Loucy (cell line): ENCODE measurements at regions not wholly inside any gene's neighbourhood (a gene's known extent, or its start where the extent isn't known, plus 50 kb on each side); places are given as distances from the start of the nearest gene placed in this dataset.

Source experiments
- H2AFZ ChIP-seq: fragments of 200-600 bp; sonication (generic); 2 replicates; pipeline ENCODE4 v1.6.0; 2016; ENCODE audit warnings: antibody characterized with exemption, mild to moderate bottlenecking, low read length, moderate library complexity
- H3F3A ChIP-seq: fragments of 200-600 bp; 2 replicates; pipeline ENCODE4 v1.6.0; 2016; ENCODE audit warnings: antibody characterized with exemption, low read depth, mild to moderate bottlenecking
- H3K27me3 ChIP-seq: fragments of 200-600 bp; sonication (generic); 2 replicates; pipeline ENCODE4 v1.6.1; 2014; ENCODE audit warnings: low read length, mild to moderate bottlenecking; ENCODE audit not compliant: insufficient read depth, poor library complexity, severe bottlenecking
- H3K36me3 ChIP-seq: fragments of 200-600 bp; sonication (generic); 2 replicates; pipeline ENCODE4 v1.6.1; 2016; ENCODE audit warnings: low read length; ENCODE audit not compliant: insufficient read depth
- H3K4me1 ChIP-seq: fragments of 200-600 bp; sonication (generic); 2 replicates; pipeline ENCODE4 v1.5.1; 2014; ENCODE audit warnings: low read length, mild to moderate bottlenecking; ENCODE audit not compliant: insufficient read depth, poor library complexity, severe bottlenecking
- H3K4me2 ChIP-seq: fragments of 200-600 bp; sonication (generic); 2 replicates; pipeline ENCODE4 v1.6.0; 2014; ENCODE audit warnings: antibody characterized with exemption, low read length, low read depth, mild to moderate bottlenecking; ENCODE audit not compliant: poor library complexity, severe bottlenecking
- H3K4me3 ChIP-seq: fragments of 200-600 bp; sonication (generic); 2 replicates; pipeline ENCODE4 v1.5.1; 2014; ENCODE audit warnings: low read length, mild to moderate bottlenecking, mixed read lengths; ENCODE audit not compliant: poor library complexity, severe bottlenecking
- H3K79me2 ChIP-seq: fragments of 200-600 bp; sonication (generic); 2 replicates; pipeline ENCODE4 v1.6.1; 2014; ENCODE audit warnings: low read length; ENCODE audit not compliant: insufficient read depth
- H3K9ac ChIP-seq: fragments of 200-600 bp; sonication (generic); 2 replicates; pipeline ENCODE4 v1.6.0; 2014; ENCODE audit warnings: mild to moderate bottlenecking, low read depth, low read length, moderate library complexity; ENCODE audit not compliant: poor library complexity, severe bottlenecking
- H3K9me2 ChIP-seq: fragments of 200-600 bp; sonication (generic); replicated peaks from 2 replicates; pipeline ENCODE4 v1.6.1; 2016; ENCODE audit warnings: low read depth, low read length, mixed read lengths
- H3K9me3 ChIP-seq: fragments of 200-600 bp; sonication (generic); 2 replicates; pipeline ENCODE4 v1.6.1; 2014; ENCODE audit warnings: mild to moderate bottlenecking, antibody characterized with exemption, low read length, low read depth; ENCODE audit not compliant: insufficient read depth
- H4K20me1 ChIP-seq: fragments of 200-600 bp; sonication (generic); 2 replicates; pipeline ENCODE4 v1.6.0; 2014; ENCODE audit warnings: antibody characterized with exemption, low read length, mild to moderate bottlenecking; ENCODE audit not compliant: insufficient read depth, poor library complexity, severe bottlenecking
- CTCF ChIP-seq: fragments of 200-600 bp; sonication (generic); conservative IDR thresholded peaks from 2 replicates; pipeline ENCODE4 v1.5.1; 2014; ENCODE audit warnings: mild to moderate bottlenecking, antibody characterized with exemption, low read length
- EZH2phosphoT487 ChIP-seq: fragments of 200-600 bp; IDR thresholded peaks from 2 replicates; pipeline ENCODE4 v1.6.1; 2018; ENCODE audit warnings: antibody characterized with exemption, mild to moderate bottlenecking, moderate library complexity, borderline replicate concordance

DNA sequence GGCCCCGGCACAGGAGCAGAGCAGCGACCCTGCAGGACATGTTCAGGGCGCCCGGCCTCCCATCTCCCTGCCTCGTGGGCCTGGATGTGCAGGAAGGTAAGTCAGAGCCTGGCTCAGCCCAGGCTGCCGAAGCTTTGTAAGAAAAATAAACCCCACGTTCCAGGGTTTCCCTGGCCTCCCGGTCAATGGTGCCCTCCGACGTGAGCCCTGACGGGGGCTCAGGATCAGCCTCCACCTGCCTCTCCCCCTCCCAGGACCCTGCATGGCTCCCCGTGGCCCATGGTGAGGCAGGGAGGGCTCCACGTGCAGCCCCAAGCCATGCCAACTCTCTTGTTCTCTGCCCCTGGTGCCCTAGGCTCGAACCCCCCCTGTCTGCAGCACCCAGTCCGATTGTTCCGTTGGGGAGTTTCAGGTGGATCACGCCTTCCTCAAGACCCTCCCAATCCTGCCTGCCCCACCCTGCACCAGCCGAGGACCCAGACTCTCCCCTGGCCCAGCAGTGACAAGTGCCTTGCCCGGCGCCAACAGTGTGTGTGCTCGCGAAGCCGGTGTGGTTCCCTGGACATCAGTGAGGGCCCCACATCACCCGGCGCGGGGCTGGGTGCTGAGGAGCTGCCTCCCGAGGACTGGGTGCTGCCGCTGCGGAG lies 73.2 kb downstream of the PDGFA start:
- Histone ChIP-seq H3K9me3 (peaks cover 15% of the 10 kb centered on the region; the same call in 1 of the 2 replicates), H3K9ac (no peak overlapping the region), H3K36me3 (no peaks in the 10 kb centered on the region), H3K4me2 (no peak overlapping the region), H3K9me2 (no peaks in the 10 kb centered on the region), H3K4me3 (no peak overlapping the region), H2AFZ (no peak overlapping the region), H3F3A (no peaks in the 10 kb centered on the region), H3K79me2 (no peaks in the 10 kb centered on the region), H3K27me3 (no peaks in the 10 kb centered on the region), H3K4me1 (peaks cover 5% of the 10 kb centered on the region), H4K20me1 (no peaks in the 10 kb centered on the region)
- TF ChIP-seq EZH2phosphoT487 = no peak
- no peak for TF ChIP-seq CTCF
